Keratinocyte (primary cell): ENCODE measurements at regions not wholly inside any gene's neighbourhood (a gene's known extent, or its start where the extent isn't known, plus 50 kb on each side); places are given as distances from the start of the nearest gene placed in this dataset.

Experiments
- DNase-seq: peaks from one replicate; pipeline ENCODE4 v3.0.0-alpha.2; 2011; ENCODE audit warnings: low read depth, missing footprints, low spot score
- FAIRE-seq: peaks from 2 replicates; lab custom pipeline; 2011; peaks lifted over from hg19 to GRCh38; lab: Jason Lieb, UNC
- H2AFZ ChIP-seq: 2 replicates; pipeline ENCODE4 v1.6.0; 2012; ENCODE audit warnings: low read length, control low read depth, inconsistent platforms; ENCODE audit not compliant: control insufficient read depth
- H3K27ac ChIP-seq: 2 replicates; pipeline ENCODE4 v1.5.1; 2011; ENCODE audit warnings: low read length; ENCODE audit not compliant: control insufficient read depth, insufficient read depth
- H3K27me3 ChIP-seq: 3 replicates; pipeline ENCODE4 v1.6.0; 2011; ENCODE audit warnings: low read length; ENCODE audit not compliant: control insufficient read depth, insufficient read depth; ENCODE audit errors: extremely low read depth
- H3K36me3 ChIP-seq, 2 experiments: 2 replicates in 1 of 2; 3 replicates in 1 of 2; pipeline ENCODE4 v1.5.1; 2011; ENCODE audit warnings: low read length in 2 of 2, mild to moderate bottlenecking in 1 of 2; ENCODE audit not compliant: control insufficient read depth in 2 of 2, insufficient read depth in 2 of 2; ENCODE audit errors: extremely low read depth in 1 of 2
- H3K4me1 ChIP-seq: 3 replicates; pipeline ENCODE4 v1.5.1; 2011; ENCODE audit warnings: low read length; ENCODE audit not compliant: control insufficient read depth, insufficient read depth; ENCODE audit errors: extremely low read depth
- H3K4me2 ChIP-seq: 3 replicates; pipeline ENCODE4 v1.6.0; 2011; ENCODE audit warnings: low read depth, low read length; ENCODE audit not compliant: control insufficient read depth, insufficient read depth; ENCODE audit errors: extremely low read depth
- H3K4me3 ChIP-seq, 3 experiments: fragments of 200-600 bp in 1 of 3; sonication (generic) in 1 of 3; 2 replicates in 2 of 3; 3 replicates in 1 of 3; pipeline ENCODE4 v1.5.1; 2011 to 2016; ENCODE audit warnings: low read length in 3 of 3, mild to moderate bottlenecking in 3 of 3, control low read depth in 2 of 3, inconsistent platforms in 1 of 3, low read depth in 1 of 3, mixed read lengths in 1 of 3, mixed run types in 1 of 3, moderate library complexity in 1 of 3; ENCODE audit not compliant: control insufficient read depth in 2 of 3, insufficient read depth in 2 of 3; ENCODE audit errors: extremely low read depth in 1 of 3
- H3K79me2 ChIP-seq: 2 replicates; pipeline ENCODE4 v1.6.0; 2012; ENCODE audit warnings: low read length; ENCODE audit not compliant: control insufficient read depth, insufficient read depth
- H3K9ac ChIP-seq: 3 replicates; pipeline ENCODE4 v1.6.0; 2011; ENCODE audit warnings: low read length; ENCODE audit not compliant: control insufficient read depth, insufficient read depth; ENCODE audit errors: extremely low read depth
- H3K9me1 ChIP-seq: 3 replicates; pipeline ENCODE4 v1.6.0; 2011; ENCODE audit warnings: low read length; ENCODE audit not compliant: control insufficient read depth, insufficient read depth; ENCODE audit errors: extremely low read depth
- H3K9me3 ChIP-seq: 2 replicates; pipeline ENCODE4 v1.5.1; 2012; ENCODE audit warnings: low read depth, low read length; ENCODE audit not compliant: control insufficient read depth
- H4K20me1 ChIP-seq: 3 replicates; pipeline ENCODE4 v1.6.0; 2011; ENCODE audit warnings: low read length; ENCODE audit not compliant: control insufficient read depth, insufficient read depth; ENCODE audit errors: extremely low read depth
- CTCF ChIP-seq, 3 experiments: IDR thresholded peaks in 1 of 3; conservative IDR thresholded peaks in 1 of 3; optimal IDR thresholded peaks in 1 of 3; 2 replicates in 2 of 3; 3 replicates in 1 of 3; pipeline versions ENCODE3 to v1.5.1; 2011; ENCODE audit warnings: low read length in 3 of 3, mild to moderate bottlenecking in 3 of 3, moderate library complexity in 2 of 3, control low read depth in 1 of 3, inconsistent platforms in 1 of 3; ENCODE audit not compliant: insufficient read depth in 2 of 3; ENCODE audit errors: extremely low read depth in 1 of 3
- EZH2 ChIP-seq: IDR thresholded peaks from one replicate; pipeline ENCODE4 v1.6.1; 2012; ENCODE audit warnings: inconsistent platforms, mild to moderate bottlenecking, low read length, moderate library complexity
- dilution Hi-C: fragments of 300-500 bp; cut with MboI; formaldehyde crosslinking; loops from one replicate; pipeline ENCODE4 v1.7.0; 2020; ENCODE audit warnings: low sequenced_read_pairs; ENCODE audit not compliant: extremely low pct_ligation_motif_present

- H3K9me3 ChIP-seq: no peaks in the 10 kb centered on the region
- H3K4me1 ChIP-seq: no peaks in the 10 kb centered on the region
- TF ChIP-seq CTCF (optimal IDR thresholded peaks at IDR 0.05 in 1 of 3, IDR thresholded peaks at IDR 0.05 in 1 of 3, conservative IDR thresholded peaks at IDR 0.05 in 1 of 3; ENCODE audit: extremely low read depth in 1 of 3, insufficient read depth in 2 of 3, low read length in 3 of 3) (no peak), EZH2 (no peak)
- H3K27me3 ChIP-seq: no peaks in the 10 kb centered on the region
- no peaks in the 10 kb centered on the region for H3K36me3 ChIP-seq
- H2AFZ ChIP-seq: no peak overlapping the region
- no peaks in the 10 kb centered on the region for H3K9me1 ChIP-seq
- H3K27ac ChIP-seq: no peak overlapping the region
- no peaks in the 10 kb centered on the region for H4K20me1 ChIP-seq
- FAIRE-seq: no peak
- no peaks in the 10 kb centered on the region for H3K79me2 ChIP-seq
- dilution Hi-C loops: no loop called here
- no peak for DNase-seq
- H3K4me2 ChIP-seq: no peak overlapping the region
- no peak overlapping the region for H3K9ac ChIP-seq
- H3K4me3 ChIP-seq: no peak overlapping the region
Observed at GRCh38 chr6:74579047-74579446, 626.8 kb downstream of the COL12A1 start.

DNA sequence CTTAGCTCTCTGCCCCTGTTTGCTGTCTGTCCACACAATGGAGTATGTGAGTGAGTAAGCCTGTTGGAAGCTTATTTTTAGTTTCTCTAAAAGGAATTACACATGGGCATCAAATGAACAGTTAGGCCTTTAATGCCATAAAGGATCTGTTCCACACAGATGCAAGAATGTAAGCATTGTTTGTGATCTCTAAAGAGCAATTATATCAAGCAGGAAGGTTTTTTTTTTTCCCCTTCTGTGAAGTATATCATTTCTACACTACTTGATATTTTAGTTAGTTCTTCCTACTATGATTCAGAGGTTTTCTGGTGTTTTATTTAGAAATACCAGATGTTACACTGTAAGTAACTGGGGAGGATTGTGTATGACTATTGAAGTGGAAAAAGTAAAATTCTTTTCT, 627.5 kb downstream of the COL12A1 start:
- Histone ChIP-seq H3K4me1 (no peaks in the 10 kb centered on the region), H3K4me2 (no peak overlapping the region), H3K9me3 (no peaks in the 10 kb centered on the region), H3K27me3 (no peaks in the 10 kb centered on the region), H3K27ac (no peak overlapping the region), H3K9ac (no peak overlapping the region), H2AFZ (no peak overlapping the region), H3K79me2 (no peaks in the 10 kb centered on the region), H3K4me3 (no peak overlapping the region), H3K9me1 (no peaks in the 10 kb centered on the region), H4K20me1 (no peaks in the 10 kb centered on the region), H3K36me3 (no peaks in the 10 kb centered on the region)
- dilution Hi-C loops: no loop called here
- TF ChIP-seq CTCF (optimal IDR thresholded peaks at IDR 0.05 in 1 of 3, IDR thresholded peaks at IDR 0.05 in 1 of 3, conservative IDR thresholded peaks at IDR 0.05 in 1 of 3; ENCODE audit: extremely low read depth in 1 of 3, insufficient read depth in 2 of 3, low read length in 3 of 3) (no peak), EZH2 (no peak)
- FAIRE-seq: no peak
- DNase-seq: no peak
